ENCODE measurements at regions not wholly inside any gene's neighbourhood (a gene's known extent, or its start where the extent isn't known, plus 50 kb on each side); places are given as distances from the start of the nearest gene placed in this dataset.
"Not testable (repeated sequence)": the region's sequence is repeated elsewhere in the genome, so short reads cannot be mapped to it uniquely, and the experiment has no call there.

GRCh38 chrX:87874043-87874442, 356.4 kb downstream of the KLHL4 start:
- peak; percentile 14 for DNase-seq (ENCODE audit: extremely low spot score)
- H3K4me3 ChIP-seq (ENCODE audit: low read depth, low read length): no peak overlapping the region
- 56% methylated on average over 8 of the region's 8 CpGs for WGBS

GRCh38 chrX:87878926-87879325, 361.3 kb downstream of the KLHL4 start:
- no peak overlapping the region for H3K27ac ChIP-seq (ENCODE audit: low read depth)
- H3K36me3 ChIP-seq (ENCODE audit: insufficient read depth): no peaks in the 10 kb centered on the region
- H3K4me3 ChIP-seq (ENCODE audit: low read depth, low read length): no peak overlapping the region
- H3K4me1 ChIP-seq (ENCODE audit: insufficient read depth): no peaks in the 10 kb centered on the region
- 96% methylated on average over 10 of the region's 10 CpGs for WGBS
- DNase-seq (ENCODE audit: extremely low spot score): no peak

More at GRCh38 chrX:87874043-87874442, 356.4 kb downstream of the KLHL4 start:
- no peaks in the 10 kb centered on the region for H3K36me3 ChIP-seq (ENCODE audit: insufficient read depth)
- no peaks in the 10 kb centered on the region for H3K4me1 ChIP-seq (ENCODE audit: insufficient read depth)
- no peak overlapping the region for H3K27ac ChIP-seq (ENCODE audit: low read depth)

GRCh38 chrX:87890437-87890836, 372.8 kb downstream of the KLHL4 start:
- no peak for DNase-seq (ENCODE audit: extremely low spot score)
- no peak overlapping the region for H3K4me3 ChIP-seq (ENCODE audit: low read depth, low read length)
- no peak overlapping the region for H3K27ac ChIP-seq (ENCODE audit: low read depth)
- no peaks in the 10 kb centered on the region for H3K4me1 ChIP-seq (ENCODE audit: insufficient read depth)
- H3K36me3 ChIP-seq (ENCODE audit: insufficient read depth): no peaks in the 10 kb centered on the region

- Histone ChIP-seq H3K27ac (ENCODE audit: low read depth) (no peak overlapping the region), H3K36me3 (ENCODE audit: insufficient read depth) (no peaks in the 10 kb centered on the region), H3K4me3 (ENCODE audit: low read depth, low read length) (no peak overlapping the region), H3K4me1 (ENCODE audit: insufficient read depth) (no peaks in the 10 kb centered on the region)
- 70% methylated on average over 2 of the region's 2 CpGs for WGBS
- DNase-seq (ENCODE audit: extremely low spot score): no peak
These were observed 377.8 kb downstream of the KLHL4 start for GRCh38 chrX:87895421-87895820.

- Histone ChIP-seq H3K4me3 (ENCODE audit: low read depth, low read length) (no peak overlapping the region), H3K4me1 (ENCODE audit: insufficient read depth) (no peaks in the 10 kb centered on the region), H3K27ac (ENCODE audit: low read depth) (no peak overlapping the region), H3K36me3 (ENCODE audit: insufficient read depth) (no peaks in the 10 kb centered on the region)
- WGBS: 84% methylated on average over 1 of the region's 1 CpG
- no peak for DNase-seq (ENCODE audit: extremely low spot score)
These were observed 378.5 kb downstream of the KLHL4 start for GRCh38 chrX:87896057-87896456.

GRCh38 chrX:87900320-87900908, 382.8 kb downstream of the KLHL4 start:
- Histone ChIP-seq H3K27ac (ENCODE audit: low read depth) (no peak overlapping the region), H3K4me3 (ENCODE audit: low read depth, low read length) (no peak overlapping the region), H3K4me1 (ENCODE audit: insufficient read depth) (no peaks in the 10 kb centered on the region), H3K36me3 (ENCODE audit: insufficient read depth) (no peaks in the 10 kb centered on the region)
- 89% methylated on average over 8 of the region's 8 CpGs for WGBS
- DNase-seq (ENCODE audit: extremely low spot score): no peak

GRCh38 chrX:87901060-87901459, 383.5 kb downstream of the KLHL4 start:
- DNase-seq (ENCODE audit: extremely low spot score): no peak
- 32% methylated on average over 3 of the region's 3 CpGs for WGBS
- H3K36me3 ChIP-seq (ENCODE audit: insufficient read depth): no peaks in the 10 kb centered on the region
- H3K4me3 ChIP-seq (ENCODE audit: low read depth, low read length): no peak overlapping the region
- no peak overlapping the region for H3K27ac ChIP-seq (ENCODE audit: low read depth)
- H3K4me1 ChIP-seq (ENCODE audit: insufficient read depth): no peaks in the 10 kb centered on the region

- no peak for DNase-seq (ENCODE audit: extremely low spot score)
- Histone ChIP-seq H3K36me3 (ENCODE audit: insufficient read depth) (no peaks in the 10 kb centered on the region), H3K4me1 (ENCODE audit: insufficient read depth) (no peaks in the 10 kb centered on the region), H3K27ac (ENCODE audit: low read depth) (no peak overlapping the region), H3K4me3 (ENCODE audit: low read depth, low read length) (no peak overlapping the region)
- 95% methylated on average over 5 of the region's 5 CpGs for WGBS
These were observed 397.1 kb downstream of the KLHL4 start for GRCh38 chrX:87914726-87915125.

GRCh38 chrX:87924619-87925018, 407.0 kb downstream of the KLHL4 start:
- DNase-seq (ENCODE audit: extremely low spot score): no peak
- Histone ChIP-seq H3K36me3 (ENCODE audit: insufficient read depth) (no peaks in the 10 kb centered on the region), H3K4me1 (ENCODE audit: insufficient read depth) (no peaks in the 10 kb centered on the region), H3K27ac (ENCODE audit: low read depth) (no peak overlapping the region), H3K4me3 (ENCODE audit: low read depth, low read length) (no peak overlapping the region)
- WGBS: 54% methylated on average over 3 of the region's 3 CpGs

GRCh38 chrX:87941841-87942240, 424.2 kb downstream of the KLHL4 start:
- DNase-seq (ENCODE audit: extremely low spot score): no peak
- 61% methylated on average over 7 of the region's 7 CpGs for WGBS

GRCh38 chrX:87961471-87961870, 443.9 kb downstream of the KLHL4 start:
- Histone ChIP-seq H3K36me3 (ENCODE audit: insufficient read depth) (no peaks in the 10 kb centered on the region), H3K4me1 (ENCODE audit: insufficient read depth) (no peaks in the 10 kb centered on the region), H3K4me3 (ENCODE audit: low read depth, low read length) (no peak overlapping the region), H3K27ac (ENCODE audit: low read depth) (no peak overlapping the region)
- 59% methylated on average over 4 of the region's 4 CpGs for WGBS
- DNase-seq (ENCODE audit: extremely low spot score): no peak

More at GRCh38 chrX:87941841-87942240, 424.2 kb downstream of the KLHL4 start:
- Histone ChIP-seq H3K27ac (ENCODE audit: low read depth) (no peak overlapping the region), H3K4me3 (ENCODE audit: low read depth, low read length) (no peak overlapping the region), H3K36me3 (ENCODE audit: insufficient read depth) (no peaks in the 10 kb centered on the region), H3K4me1 (ENCODE audit: insufficient read depth) (no peaks in the 10 kb centered on the region)

- Histone ChIP-seq H3K4me3 (ENCODE audit: low read depth, low read length) (no peak overlapping the region), H3K4me1 (ENCODE audit: insufficient read depth) (no peaks in the 10 kb centered on the region), H3K36me3 (ENCODE audit: insufficient read depth) (no peaks in the 10 kb centered on the region), H3K27ac (ENCODE audit: low read depth) (no peak overlapping the region)
- WGBS: 97% methylated on average over 2 of the region's 2 CpGs
- no peak for DNase-seq (ENCODE audit: extremely low spot score)
These were observed 450.5 kb downstream of the KLHL4 start for GRCh38 chrX:87968118-87968517.

- H3K27ac ChIP-seq (ENCODE audit: low read depth); DNase-seq (ENCODE audit: extremely low spot score); H3K4me1 ChIP-seq (ENCODE audit: insufficient read depth); H3K4me3 ChIP-seq (ENCODE audit: low read depth, low read length); H3K36me3 ChIP-seq (ENCODE audit: insufficient read depth): not testable (repeated sequence)
- 44% methylated on average over 6 of the region's 6 CpGs for WGBS
These were observed 454.5 kb downstream of the KLHL4 start for GRCh38 chrX:87972121-87972520.

GRCh38 chrX:87975365-87975764, 457.8 kb downstream of the KLHL4 start:
- 96% methylated on average over 1 of the region's 1 CpG for WGBS
- Histone ChIP-seq H3K27ac (ENCODE audit: low read depth) (no peak overlapping the region), H3K36me3 (ENCODE audit: insufficient read depth) (no peaks in the 10 kb centered on the region), H3K4me3 (ENCODE audit: low read depth, low read length) (no peak overlapping the region), H3K4me1 (ENCODE audit: insufficient read depth) (no peaks in the 10 kb centered on the region)
- no peak for DNase-seq (ENCODE audit: extremely low spot score)

GRCh38 chrX:88007873-88008272, 490.3 kb downstream of the KLHL4 start:
- not testable (repeated sequence) for H3K36me3 ChIP-seq (ENCODE audit: insufficient read depth); H3K4me1 ChIP-seq (ENCODE audit: insufficient read depth); H3K4me3 ChIP-seq (ENCODE audit: low read depth, low read length); DNase-seq (ENCODE audit: extremely low spot score); H3K27ac ChIP-seq (ENCODE audit: low read depth)
- 86% methylated on average over 3 of the region's 3 CpGs for WGBS
